Kasumi-1 (cell line): ENCODE measurements at regions not wholly inside any gene's neighbourhood (a gene's known extent, or its start where the extent isn't known, plus 50 kb on each side); places are given as distances from the start of the nearest gene placed in this dataset.
"Not testable (repeated sequence)": the region's sequence is repeated elsewhere in the genome, so short reads cannot be mapped to it uniquely, and the experiment has no call there.

Source experiments
- DNase-seq, 2 experiments: peaks; one replicate each; lab custom pipeline; 2025; lab: John Stamatoyannopoulos, UW

GRCh38 chr13:64675255-64675892 is 2554.8 kb downstream of the PCDH9 start:
- no peak for DNase-seq

- DNase-seq, result no peak
These were observed 2556.0 kb downstream of the PCDH9 start for GRCh38 chr13:64674126-64674525.

DNA sequence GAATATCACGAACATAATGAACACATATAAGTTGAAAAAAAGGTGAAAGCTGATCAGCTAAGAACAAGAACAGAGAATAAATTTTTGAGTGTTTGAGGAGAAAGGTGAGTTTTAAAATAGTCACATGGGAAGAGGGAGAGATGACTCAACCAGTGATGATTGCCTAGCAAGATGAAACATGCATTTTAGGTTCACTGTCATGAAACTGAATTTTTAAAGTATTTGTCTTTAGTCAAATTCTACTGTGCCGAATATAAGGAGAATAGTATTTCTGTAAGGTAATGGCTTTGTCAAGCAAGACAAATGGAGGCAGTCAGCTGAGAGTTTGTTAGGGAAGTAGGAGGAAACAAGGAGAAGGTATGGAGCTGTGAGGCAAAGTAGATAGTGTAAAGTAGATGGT is 2557.4 kb downstream of the PCDH9 start:
- no peak for DNase-seq

- no peak for DNase-seq
These were observed 2567.1 kb downstream of the PCDH9 start for GRCh38 chr13:64662887-64663593.

DNA sequence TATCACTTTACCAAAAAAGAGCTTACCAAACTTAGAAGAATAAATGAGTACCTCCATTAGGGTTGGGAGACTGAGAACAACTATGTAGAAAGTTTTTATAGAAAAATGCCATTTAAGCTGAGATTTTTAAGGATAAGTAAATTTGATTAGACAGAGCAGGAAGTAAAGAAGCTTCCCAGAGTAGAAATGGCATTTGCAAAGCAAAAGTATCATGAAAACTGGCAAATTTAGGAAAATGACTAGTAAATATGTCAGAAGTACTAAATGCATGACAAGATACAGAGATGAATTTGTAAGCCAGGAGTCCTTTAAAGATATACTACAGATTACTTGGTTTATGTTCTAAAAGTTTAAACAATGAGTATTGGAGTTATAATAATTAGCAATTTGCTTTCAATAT is 2581.8 kb downstream of the PCDH9 start:
- DNase-seq, result no peak

GRCh38 chr13:64643066-64643465 is 2587.1 kb downstream of the PCDH9 start:
- no peak for DNase-seq

DNA sequence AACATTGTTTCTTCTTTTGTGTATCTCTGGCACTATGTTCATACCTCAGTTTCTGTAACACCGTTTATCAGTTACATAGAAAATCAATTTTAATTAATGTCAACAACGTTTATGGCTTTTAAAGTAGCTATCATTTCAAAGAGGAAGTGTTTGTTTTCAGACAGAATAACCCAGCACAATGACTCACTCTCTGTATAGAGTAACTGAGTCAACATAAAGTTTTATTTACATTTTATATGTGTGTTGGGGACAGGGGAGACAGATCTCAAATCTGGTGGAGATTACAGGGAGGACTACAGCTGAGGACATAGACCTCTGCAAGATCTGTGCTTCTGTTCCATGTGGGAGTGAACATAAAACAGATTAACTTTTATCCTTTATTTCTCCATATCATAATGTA is 2590.1 kb downstream of the PCDH9 start:
- no peak for DNase-seq

DNA sequence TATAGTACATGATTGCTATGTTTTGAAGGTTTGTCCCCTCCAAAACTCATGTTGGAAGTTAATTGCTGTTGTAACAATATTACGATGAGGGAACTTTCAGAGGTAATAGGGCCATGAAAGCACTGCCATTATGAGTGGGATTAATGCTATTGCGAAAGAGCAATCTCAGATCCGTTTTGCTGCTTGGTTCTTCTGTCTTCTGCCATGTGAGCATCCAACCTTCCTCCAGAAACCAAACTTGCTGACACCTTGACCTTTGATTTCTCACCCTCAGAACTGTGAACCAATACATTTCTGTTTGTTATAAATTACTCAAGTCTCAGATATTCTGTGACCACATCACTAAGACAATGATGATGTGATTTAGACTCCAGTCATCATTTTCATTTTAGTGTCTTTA is 2590.9 kb downstream of the PCDH9 start:
- no peak for DNase-seq

GRCh38 chr13:64633948-64634347 is 2596.2 kb downstream of the PCDH9 start:
- DNase-seq, result no peak

DNA sequence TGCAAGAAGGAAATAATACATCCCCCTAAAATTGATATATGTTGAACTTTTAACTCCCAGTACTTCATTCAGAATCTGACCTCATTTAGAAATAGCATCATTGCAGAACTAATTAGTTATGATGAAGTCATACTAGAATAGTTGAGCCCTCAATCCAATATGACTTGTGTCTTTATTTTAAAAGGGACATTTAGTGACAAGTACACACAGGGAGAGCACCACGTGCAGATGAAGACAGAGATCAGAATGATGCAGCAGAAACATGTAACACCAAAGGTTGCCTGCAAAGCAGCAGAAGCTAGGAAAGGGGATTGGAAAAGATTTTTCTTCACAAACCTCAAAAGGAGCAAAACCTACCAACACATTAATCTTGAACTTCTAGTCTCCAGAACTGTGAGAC is 2602.5 kb downstream of the PCDH9 start:
- DNase-seq, result no peak

DNA sequence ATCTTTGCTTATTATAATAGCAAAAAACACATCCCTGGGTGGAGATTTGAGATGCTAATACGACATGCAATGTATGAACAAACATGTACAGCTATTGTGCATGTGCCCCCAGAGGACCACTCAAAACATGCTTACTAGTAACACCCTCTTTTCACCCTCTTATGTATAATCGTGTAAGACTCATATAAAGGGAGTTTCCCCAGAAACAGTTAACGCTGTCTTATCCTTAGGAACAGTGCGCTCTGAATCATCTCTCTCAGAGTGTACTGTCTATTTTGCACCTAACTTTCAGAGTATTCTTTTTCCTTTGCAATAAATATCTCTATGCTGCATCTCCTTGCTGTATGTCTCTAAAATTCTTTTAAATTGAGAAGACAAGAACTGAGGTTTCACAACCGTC is 2604.0 kb downstream of the PCDH9 start:
- no peak for DNase-seq

DNA sequence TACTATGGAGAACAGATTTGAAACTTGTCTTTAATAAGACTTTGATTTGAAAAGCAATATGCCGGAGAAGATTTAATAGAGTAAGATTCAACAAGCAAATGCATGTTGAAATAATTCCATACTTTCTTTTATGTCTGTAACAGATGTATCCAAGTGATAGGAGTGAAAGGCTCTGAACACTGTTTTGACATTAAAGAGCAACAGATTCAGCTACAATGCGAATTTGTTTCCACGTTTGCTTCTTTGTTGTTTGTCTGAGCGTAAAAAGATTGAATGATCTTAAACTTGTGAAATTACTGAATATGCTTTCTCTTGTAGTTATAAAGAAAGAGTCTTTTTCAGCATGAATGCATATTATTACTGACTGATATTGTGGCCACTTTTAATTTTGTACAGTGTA is 2612.9 kb downstream of the PCDH9 start:
- no peak for DNase-seq

DNA sequence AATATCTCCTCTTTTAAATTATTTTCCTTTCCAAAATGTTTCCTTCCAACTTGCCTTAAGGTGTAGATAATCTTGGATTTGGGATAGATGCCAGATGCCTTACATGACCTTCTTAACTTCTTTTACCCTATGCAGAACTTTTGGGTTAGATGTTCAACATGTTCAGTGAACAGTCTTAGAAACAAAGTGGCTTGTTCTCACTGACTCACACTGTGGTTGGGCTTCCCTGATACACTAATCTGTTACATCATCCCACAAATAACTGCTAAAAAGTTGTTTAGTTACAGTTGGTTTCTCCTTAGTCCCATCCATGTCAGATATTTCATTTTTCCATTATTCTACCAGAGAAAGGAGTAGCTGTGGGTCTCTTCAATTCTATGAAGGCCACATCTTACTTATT is 2638.2 kb downstream of the PCDH9 start:
- peak; percentile 7 to 15 for DNase-seq

DNA sequence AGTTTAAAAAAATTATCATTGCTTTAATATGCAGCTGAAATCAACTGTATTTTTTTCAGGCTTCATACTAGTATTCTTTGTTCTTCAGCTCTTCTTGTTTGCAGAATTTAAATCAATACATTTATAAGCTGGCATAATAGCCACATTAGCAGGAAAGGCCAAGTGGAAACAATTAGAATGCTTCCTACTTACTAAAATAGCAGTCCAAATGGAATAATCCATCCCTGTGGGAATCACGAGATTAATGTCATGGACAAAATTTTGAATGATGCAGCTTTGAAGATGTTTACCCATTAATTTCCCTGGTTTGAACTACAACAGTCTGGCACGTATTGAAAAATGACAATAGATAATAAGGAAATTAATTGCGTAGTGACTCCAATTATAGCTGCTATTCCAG is 2650.8 kb downstream of the PCDH9 start:
- no peak for DNase-seq

DNA sequence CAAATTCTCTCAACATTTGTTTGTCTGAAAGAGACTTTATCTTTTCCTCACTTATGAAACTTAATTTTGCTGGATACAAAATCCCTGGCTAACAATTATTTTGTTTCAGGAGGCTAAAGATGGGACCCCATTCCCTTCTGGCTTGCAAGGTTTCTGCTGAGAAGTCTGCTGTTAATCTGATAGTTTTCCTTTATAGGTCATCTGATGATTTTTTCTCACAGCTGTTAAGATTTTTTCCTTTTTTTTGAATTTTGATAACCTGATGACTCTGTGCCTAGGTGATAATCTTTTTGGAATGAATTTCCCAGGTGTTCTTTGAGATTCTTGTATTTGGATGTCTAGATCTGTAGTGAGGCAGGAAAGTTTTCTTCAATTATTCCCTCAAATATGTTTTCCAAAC is 2661.4 kb downstream of the PCDH9 start:
- no peak for DNase-seq

GRCh38 chr13:64558031-64558430 is 2672.1 kb downstream of the PCDH9 start:
- DNase-seq, result not testable (repeated sequence)

- DNase-seq, result no peak
These were observed 2673.8 kb downstream of the PCDH9 start for GRCh38 chr13:64556376-64556775.

DNA sequence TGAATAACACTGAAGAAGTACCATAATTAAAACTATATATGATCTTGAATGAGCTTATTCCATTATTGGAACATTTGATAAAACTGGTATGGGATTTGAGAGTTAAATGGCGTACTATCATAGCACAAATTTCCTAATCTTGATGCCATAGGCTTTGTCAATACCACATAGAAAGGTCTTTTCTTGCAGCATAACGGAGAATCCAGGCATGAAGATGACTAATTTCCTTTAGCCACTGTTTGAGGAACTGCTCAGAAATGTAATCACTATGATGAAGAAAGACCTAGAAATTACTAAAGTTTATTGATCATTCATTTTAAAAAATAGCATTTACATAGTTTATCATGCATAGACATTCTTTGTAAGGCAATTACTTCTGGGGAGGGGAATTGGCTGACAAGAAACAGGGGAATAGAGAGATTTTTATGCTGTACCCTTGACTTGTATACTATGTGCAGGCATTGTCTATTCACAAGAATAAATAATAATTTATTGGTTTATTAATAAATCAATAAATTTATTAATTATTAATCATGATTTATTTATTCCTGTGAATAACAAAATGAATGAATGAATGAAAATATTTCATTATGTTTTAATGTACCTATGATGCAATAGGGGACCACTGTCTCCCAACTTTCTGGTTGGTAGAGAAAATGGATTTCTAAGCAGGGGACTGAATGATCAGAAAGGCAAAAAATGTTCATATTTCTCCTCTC is 2676.6 kb downstream of the PCDH9 start:
- DNase-seq, result peak; percentile 11 to 14

- DNase-seq, result no peak
These were observed 2678.4 kb downstream of the PCDH9 start for GRCh38 chr13:64551755-64552154.

- DNase-seq, result no peak
These were observed 2683.8 kb downstream of the PCDH9 start for GRCh38 chr13:64546371-64546770.

- DNase-seq, result no peak
These were observed 2689.2 kb downstream of the PCDH9 start for GRCh38 chr13:64540976-64541375.

GRCh38 chr13:64540468-64540867 is 2689.7 kb downstream of the PCDH9 start:
- no peak for DNase-seq

- no peak for DNase-seq
These were observed 2691.4 kb downstream of the PCDH9 start for GRCh38 chr13:64538711-64539110.
